Neural crest cell (in vitro differentiated cells): ENCODE measurements at regions not wholly inside any gene's neighbourhood (a gene's known extent, or its start where the extent isn't known, plus 50 kb on each side); places are given as distances from the start of the nearest gene placed in this dataset.

Source experiments
- DNase-seq: peaks from one replicate; pipeline ENCODE4 v3.0.0; 2021; ENCODE audit warnings: low read depth, mixed read lengths, low spot score
- H3K27ac Mint-ChIP-seq: one replicate; pipeline ENCODE4 v1.8.0; 2021; ENCODE audit warnings: mild to moderate bottlenecking, mixed read lengths; ENCODE audit not compliant: unreplicated experiment
- H3K27me3 Mint-ChIP-seq: 2 replicates; pipeline ENCODE4 v1.8.0; 2021; ENCODE audit warnings: low read depth, mild to moderate bottlenecking, mixed read lengths
- H3K36me3 Mint-ChIP-seq: 2 replicates; pipeline ENCODE4 v1.8.0; 2021; ENCODE audit warnings: low read depth, mild to moderate bottlenecking, mixed read lengths
- H3K4me1 Mint-ChIP-seq: 2 replicates; pipeline ENCODE4 v1.8.0; 2021; ENCODE audit warnings: mixed read lengths
- H3K4me3 Mint-ChIP-seq: one replicate; pipeline ENCODE4 v1.8.0; 2021; ENCODE audit warnings: mild to moderate bottlenecking, mixed read lengths
- H3K9me3 Mint-ChIP-seq: 2 replicates; pipeline ENCODE4 v1.8.0; 2021; ENCODE audit warnings: mixed read lengths
- CTCF ChIP-seq: fragments of 200-600 bp; sonication (generic); conservative IDR thresholded peaks from 2 replicates; pipeline ENCODE4 v1.5.0; 2021; ENCODE audit warnings: antibody characterized with exemption, mild to moderate bottlenecking

DNA sequence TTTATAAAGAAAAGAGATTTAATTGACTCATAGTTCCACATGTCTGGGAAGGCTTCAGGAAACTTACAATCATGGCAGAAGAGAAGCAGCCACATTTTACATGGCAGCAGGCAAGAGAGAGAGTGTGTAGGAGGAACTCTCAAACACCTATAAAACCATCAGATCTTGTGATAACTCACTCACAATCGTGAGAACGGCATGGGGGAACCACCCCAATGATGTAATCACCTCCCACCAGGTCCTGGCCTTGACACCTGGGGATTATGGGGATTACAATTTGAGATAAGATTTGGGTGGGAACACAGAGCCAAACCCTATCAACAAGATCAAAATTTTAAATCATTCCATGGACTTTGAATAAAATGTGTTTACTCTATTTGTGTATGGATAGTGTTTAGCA, 575.6 kb downstream of the ADCYAP1 start:
- Mint-ChIP-seq H3K27me3 (no peaks in the 10 kb centered on the region), H3K4me1 (no peaks in the 10 kb centered on the region), H3K27ac (no peak overlapping the region), H3K9me3 (no peaks in the 10 kb centered on the region), H3K4me3 (no peak overlapping the region), H3K36me3 (no peaks in the 10 kb centered on the region)
- DNase-seq = no peak
- no peak for TF ChIP-seq CTCF

GRCh38 chr18:1481577-1481976, 576.9 kb downstream of the ADCYAP1 start:
- Mint-ChIP-seq H3K27me3 (no peaks in the 10 kb centered on the region), H3K27ac (no peak overlapping the region), H3K4me1 (no peaks in the 10 kb centered on the region), H3K4me3 (no peak overlapping the region), H3K9me3 (no peaks in the 10 kb centered on the region), H3K36me3 (no peaks in the 10 kb centered on the region)
- DNase-seq = no peak
- TF ChIP-seq CTCF = no peak

DNA sequence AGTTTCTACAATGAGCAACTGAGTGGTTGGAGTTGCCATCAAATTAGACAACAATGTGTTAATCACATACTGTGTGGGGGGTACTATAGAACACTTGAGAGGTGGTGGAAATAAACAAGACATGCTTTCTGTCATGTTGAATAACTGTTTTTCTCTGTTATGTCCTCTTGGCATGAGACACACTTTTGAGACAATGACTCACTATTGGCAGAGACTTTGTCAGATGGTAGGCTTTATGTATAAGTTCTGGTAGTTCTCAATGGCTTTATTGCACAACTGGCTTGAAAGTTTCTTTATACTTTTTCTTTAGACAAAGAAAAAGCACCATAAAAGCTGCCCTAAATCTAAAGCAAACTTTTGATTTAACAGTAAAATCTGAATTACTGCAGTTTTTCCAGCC, 578.7 kb downstream of the ADCYAP1 start:
- Mint-ChIP-seq H3K27ac (no peak overlapping the region), H3K36me3 (no peaks in the 10 kb centered on the region), H3K4me1 (no peaks in the 10 kb centered on the region), H3K4me3 (no peak overlapping the region), H3K9me3 (no peaks in the 10 kb centered on the region), H3K27me3 (peaks cover 3% of the 10 kb centered on the region)
- TF ChIP-seq CTCF = no peak
- no peak for DNase-seq

DNA sequence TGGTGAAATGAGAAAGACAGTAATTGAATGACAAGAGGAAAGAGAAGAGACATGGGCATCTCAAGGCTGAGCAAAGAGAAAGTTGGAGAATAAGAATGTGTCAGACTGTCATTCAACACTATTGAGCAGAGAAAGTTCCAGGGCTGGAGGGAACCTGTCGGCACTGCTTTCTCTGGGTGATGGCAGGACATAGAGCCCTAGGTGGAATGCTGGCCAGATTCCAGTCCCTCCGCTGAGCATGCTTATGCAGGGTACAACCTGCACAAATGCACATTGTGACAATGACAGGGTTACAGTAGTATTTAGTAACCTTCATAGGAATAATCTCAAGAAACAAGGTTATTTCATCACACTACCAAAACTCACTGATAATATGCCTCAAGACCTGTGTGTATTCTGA, 582.8 kb downstream of the ADCYAP1 start:
- DNase-seq = no peak

GRCh38 chr18:1488394-1488793, 583.7 kb downstream of the ADCYAP1 start:
- peaks cover 6% of the 10 kb centered on the region for H3K9me3 Mint-ChIP-seq
- no peaks in the 10 kb centered on the region for H3K36me3 Mint-ChIP-seq
- peaks cover 7% of the 10 kb centered on the region for H3K27me3 Mint-ChIP-seq
- DNase-seq = no peak
- no peak overlapping the region for H3K27ac Mint-ChIP-seq
- no peak for TF ChIP-seq CTCF
- H3K4me3 Mint-ChIP-seq = no peak overlapping the region
- no peaks in the 10 kb centered on the region for H3K4me1 Mint-ChIP-seq

More for the DNA sequence above, 582.8 kb downstream of the ADCYAP1 start:
- Mint-ChIP-seq H3K27me3 (peaks cover 3% of the 10 kb centered on the region), H3K9me3 (peaks cover 3% of the 10 kb centered on the region), H3K4me3 (no peak overlapping the region), H3K36me3 (no peaks in the 10 kb centered on the region), H3K4me1 (no peaks in the 10 kb centered on the region), H3K27ac (no peak overlapping the region)
- TF ChIP-seq CTCF = no peak

DNA sequence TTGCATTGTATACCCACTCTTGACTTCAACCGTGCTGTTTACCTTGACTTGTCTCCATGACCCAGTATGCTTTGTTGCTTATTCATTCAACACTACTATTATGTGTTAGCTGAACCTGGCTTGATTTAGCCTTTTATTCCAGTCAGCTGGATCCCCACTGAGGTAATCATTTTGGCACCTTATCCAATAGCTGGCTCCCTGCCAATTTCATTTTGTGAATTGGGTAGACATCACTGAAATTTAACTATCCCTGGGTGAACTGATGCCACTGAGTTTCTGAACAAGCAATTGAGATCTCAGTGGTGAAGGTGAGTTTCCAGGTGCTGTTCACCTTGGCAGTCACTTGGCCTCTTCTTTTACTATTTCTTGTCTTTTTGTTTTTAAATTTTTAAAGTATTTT, 584.3 kb downstream of the ADCYAP1 start:
- Mint-ChIP-seq H3K27ac (no peak overlapping the region), H3K36me3 (no peaks in the 10 kb centered on the region), H3K4me1 (no peaks in the 10 kb centered on the region), H3K9me3 (peaks cover 7% of the 10 kb centered on the region), H3K27me3 (peaks cover 7% of the 10 kb centered on the region), H3K4me3 (no peak overlapping the region)
- no peak for DNase-seq
- TF ChIP-seq CTCF = no peak
